Keratinocyte (primary cell): ENCODE measurements at regions not wholly inside any gene's neighbourhood (a gene's known extent, or its start where the extent isn't known, plus 50 kb on each side); places are given as distances from the start of the nearest gene placed in this dataset.

Experiments
- DNase-seq: peaks from one replicate; pipeline ENCODE4 v3.0.0-alpha.2; 2011; ENCODE audit warnings: low read depth, missing footprints, low spot score
- FAIRE-seq: peaks from 2 replicates; lab custom pipeline; 2011; peaks lifted over from hg19 to GRCh38; lab: Jason Lieb, UNC
- H2AFZ ChIP-seq: 2 replicates; pipeline ENCODE4 v1.6.0; 2012; ENCODE audit warnings: low read length, control low read depth, inconsistent platforms; ENCODE audit not compliant: control insufficient read depth
- H3K27ac ChIP-seq: 2 replicates; pipeline ENCODE4 v1.5.1; 2011; ENCODE audit warnings: low read length; ENCODE audit not compliant: control insufficient read depth, insufficient read depth
- H3K27me3 ChIP-seq: 3 replicates; pipeline ENCODE4 v1.6.0; 2011; ENCODE audit warnings: low read length; ENCODE audit not compliant: control insufficient read depth, insufficient read depth; ENCODE audit errors: extremely low read depth
- H3K36me3 ChIP-seq, 2 experiments: 2 replicates in 1 of 2; 3 replicates in 1 of 2; pipeline ENCODE4 v1.5.1; 2011; ENCODE audit warnings: low read length in 2 of 2, mild to moderate bottlenecking in 1 of 2; ENCODE audit not compliant: control insufficient read depth in 2 of 2, insufficient read depth in 2 of 2; ENCODE audit errors: extremely low read depth in 1 of 2
- H3K4me1 ChIP-seq: 3 replicates; pipeline ENCODE4 v1.5.1; 2011; ENCODE audit warnings: low read length; ENCODE audit not compliant: control insufficient read depth, insufficient read depth; ENCODE audit errors: extremely low read depth
- H3K4me2 ChIP-seq: 3 replicates; pipeline ENCODE4 v1.6.0; 2011; ENCODE audit warnings: low read depth, low read length; ENCODE audit not compliant: control insufficient read depth, insufficient read depth; ENCODE audit errors: extremely low read depth
- H3K4me3 ChIP-seq, 3 experiments: fragments of 200-600 bp in 1 of 3; sonication (generic) in 1 of 3; 2 replicates in 2 of 3; 3 replicates in 1 of 3; pipeline ENCODE4 v1.5.1; 2011 to 2016; ENCODE audit warnings: low read length in 3 of 3, mild to moderate bottlenecking in 3 of 3, control low read depth in 2 of 3, inconsistent platforms in 1 of 3, low read depth in 1 of 3, mixed read lengths in 1 of 3, mixed run types in 1 of 3, moderate library complexity in 1 of 3; ENCODE audit not compliant: control insufficient read depth in 2 of 3, insufficient read depth in 2 of 3; ENCODE audit errors: extremely low read depth in 1 of 3
- H3K79me2 ChIP-seq: 2 replicates; pipeline ENCODE4 v1.6.0; 2012; ENCODE audit warnings: low read length; ENCODE audit not compliant: control insufficient read depth, insufficient read depth
- H3K9ac ChIP-seq: 3 replicates; pipeline ENCODE4 v1.6.0; 2011; ENCODE audit warnings: low read length; ENCODE audit not compliant: control insufficient read depth, insufficient read depth; ENCODE audit errors: extremely low read depth
- H3K9me1 ChIP-seq: 3 replicates; pipeline ENCODE4 v1.6.0; 2011; ENCODE audit warnings: low read length; ENCODE audit not compliant: control insufficient read depth, insufficient read depth; ENCODE audit errors: extremely low read depth
- H3K9me3 ChIP-seq: 2 replicates; pipeline ENCODE4 v1.5.1; 2012; ENCODE audit warnings: low read depth, low read length; ENCODE audit not compliant: control insufficient read depth
- H4K20me1 ChIP-seq: 3 replicates; pipeline ENCODE4 v1.6.0; 2011; ENCODE audit warnings: low read length; ENCODE audit not compliant: control insufficient read depth, insufficient read depth; ENCODE audit errors: extremely low read depth
- EZH2 ChIP-seq: IDR thresholded peaks from one replicate; pipeline ENCODE4 v1.6.1; 2012; ENCODE audit warnings: inconsistent platforms, mild to moderate bottlenecking, low read length, moderate library complexity
- dilution Hi-C: fragments of 300-500 bp; cut with MboI; formaldehyde crosslinking; loops from one replicate; pipeline ENCODE4 v1.7.0; 2020; ENCODE audit warnings: low sequenced_read_pairs; ENCODE audit not compliant: extremely low pct_ligation_motif_present
- TF ChIP-seq, protein P1 (sequence below), 3 experiments: IDR thresholded peaks in 1 of 3; conservative IDR thresholded peaks in 1 of 3; optimal IDR thresholded peaks in 1 of 3; 2 replicates in 2 of 3; 3 replicates in 1 of 3; pipeline versions ENCODE3 to v1.5.1; 2011; ENCODE audit warnings: low read length in 3 of 3, mild to moderate bottlenecking in 3 of 3, moderate library complexity in 2 of 3, control low read depth in 1 of 3, inconsistent platforms in 1 of 3; ENCODE audit not compliant: insufficient read depth in 2 of 3; ENCODE audit errors: extremely low read depth in 1 of 3

DNA sequence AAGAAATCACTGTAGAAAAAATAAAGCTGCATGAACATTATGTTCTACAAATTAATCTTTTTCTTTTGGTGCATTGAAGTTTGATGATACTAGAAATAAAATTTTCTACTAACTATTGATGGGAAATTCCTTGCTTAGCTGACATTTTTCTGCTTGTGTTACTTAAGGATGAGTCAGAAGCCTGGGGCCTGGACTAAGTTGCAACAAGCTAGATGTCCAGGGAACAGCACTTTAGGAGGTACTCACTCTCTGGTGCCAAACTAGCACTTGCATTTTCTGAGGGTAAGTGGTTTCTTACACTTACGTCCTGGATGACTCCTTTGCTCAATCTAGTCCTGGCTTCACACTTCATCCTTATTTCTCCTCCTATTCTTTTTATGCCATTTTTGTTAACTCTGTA, 945.1 kb downstream of the IGSF11 start:
- Histone ChIP-seq H3K36me3 (no peaks in the 10 kb centered on the region), H4K20me1 (no peaks in the 10 kb centered on the region), H3K27ac (no peak overlapping the region), H3K4me3 (no peak overlapping the region), H3K9me3 (no peaks in the 10 kb centered on the region), H3K27me3 (no peaks in the 10 kb centered on the region), H3K4me2 (no peak overlapping the region), H3K9ac (no peak overlapping the region), H2AFZ (no peak overlapping the region), H3K9me1 (no peaks in the 10 kb centered on the region), H3K4me1 (no peaks in the 10 kb centered on the region), H3K79me2 (no peaks in the 10 kb centered on the region)
- dilution Hi-C loops, result no loop called here
- DNase-seq, result no peak
- FAIRE-seq, result no peak
- TF ChIP-seq, protein P1, sequence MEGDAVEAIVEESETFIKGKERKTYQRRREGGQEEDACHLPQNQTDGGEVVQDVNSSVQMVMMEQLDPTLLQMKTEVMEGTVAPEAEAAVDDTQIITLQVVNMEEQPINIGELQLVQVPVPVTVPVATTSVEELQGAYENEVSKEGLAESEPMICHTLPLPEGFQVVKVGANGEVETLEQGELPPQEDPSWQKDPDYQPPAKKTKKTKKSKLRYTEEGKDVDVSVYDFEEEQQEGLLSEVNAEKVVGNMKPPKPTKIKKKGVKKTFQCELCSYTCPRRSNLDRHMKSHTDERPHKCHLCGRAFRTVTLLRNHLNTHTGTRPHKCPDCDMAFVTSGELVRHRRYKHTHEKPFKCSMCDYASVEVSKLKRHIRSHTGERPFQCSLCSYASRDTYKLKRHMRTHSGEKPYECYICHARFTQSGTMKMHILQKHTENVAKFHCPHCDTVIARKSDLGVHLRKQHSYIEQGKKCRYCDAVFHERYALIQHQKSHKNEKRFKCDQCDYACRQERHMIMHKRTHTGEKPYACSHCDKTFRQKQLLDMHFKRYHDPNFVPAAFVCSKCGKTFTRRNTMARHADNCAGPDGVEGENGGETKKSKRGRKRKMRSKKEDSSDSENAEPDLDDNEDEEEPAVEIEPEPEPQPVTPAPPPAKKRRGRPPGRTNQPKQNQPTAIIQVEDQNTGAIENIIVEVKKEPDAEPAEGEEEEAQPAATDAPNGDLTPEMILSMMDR (optimal IDR thresholded peaks at IDR 0.05 in 1 of 3, IDR thresholded peaks at IDR 0.05 in 1 of 3, conservative IDR thresholded peaks at IDR 0.05 in 1 of 3; ENCODE audit: extremely low read depth in 1 of 3, insufficient read depth in 2 of 3, low read length in 3 of 3), result no peak
- no peak for TF ChIP-seq EZH2

- Histone ChIP-seq H3K27me3 (no peaks in the 10 kb centered on the region), H3K27ac (no peak overlapping the region), H3K4me3 (no peak overlapping the region), H2AFZ (no peak overlapping the region), H3K4me1 (no peaks in the 10 kb centered on the region), H4K20me1 (no peaks in the 10 kb centered on the region), H3K79me2 (no peaks in the 10 kb centered on the region), H3K4me2 (no peak overlapping the region), H3K36me3 (no peaks in the 10 kb centered on the region), H3K9me3 (no peaks in the 10 kb centered on the region), H3K9me1 (no peaks in the 10 kb centered on the region), H3K9ac (no peak overlapping the region)
- no peak for DNase-seq
- no peak for FAIRE-seq
- dilution Hi-C loops, result no loop called here
- no peak for TF ChIP-seq EZH2
- TF ChIP-seq, protein P1 (optimal IDR thresholded peaks at IDR 0.05 in 1 of 3, IDR thresholded peaks at IDR 0.05 in 1 of 3, conservative IDR thresholded peaks at IDR 0.05 in 1 of 3; ENCODE audit: extremely low read depth in 1 of 3, insufficient read depth in 2 of 3, low read length in 3 of 3), result no peak
Measured at GRCh38 chr3:118097226-118097625, 937.4 kb downstream of the IGSF11 start.
